ENCODE measurements at regions not wholly inside any gene's neighbourhood (a gene's known extent, or its start where the extent isn't known, plus 50 kb on each side); places are given as distances from the start of the nearest gene placed in this dataset.

DNA sequence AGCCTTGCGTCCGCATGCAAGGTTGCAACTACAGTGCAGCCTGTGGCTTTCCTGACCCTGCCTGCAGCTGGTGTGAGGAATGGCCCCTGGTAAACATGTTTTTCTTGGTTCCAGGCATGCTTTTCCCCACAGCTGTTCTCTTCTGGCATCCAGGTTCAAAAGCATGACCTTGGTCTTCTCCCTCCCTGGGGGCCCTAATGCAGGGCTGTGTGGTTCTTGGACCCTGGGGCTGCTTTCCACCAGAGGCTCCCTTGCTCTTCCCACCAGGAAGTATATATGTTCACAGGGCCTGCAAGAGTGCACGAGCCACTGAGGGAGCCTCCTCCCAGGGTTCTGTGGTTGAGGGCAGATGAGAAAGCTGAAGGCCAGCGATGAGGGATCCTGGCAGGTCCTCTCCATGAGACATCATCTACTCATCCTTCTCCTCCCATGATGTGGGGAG is 125.9 kb downstream of the BCL2L11 start:
- Histone ChIP-seq H3K4me1 (ENCODE audit: control insufficient read depth, insufficient read depth, low read length) (no peaks in the 10 kb centered on the region), H3K27me3 (ENCODE audit: control insufficient read depth, insufficient read depth, low read length) (no peaks in the 10 kb centered on the region), H3K4me3 (ENCODE audit: low read depth in 2 of 2, low read length in 2 of 2) (no peak overlapping the region), H3K9me3 (ENCODE audit: control insufficient read depth, insufficient read depth, low read depth, low read length) (no peaks in the 10 kb centered on the region), H3K27ac (ENCODE audit: low read length) (no peak overlapping the region), H3K36me3 (ENCODE audit: control insufficient read depth, insufficient read depth, low read length) (no peaks in the 10 kb centered on the region)
- TF ChIP-seq POLR2AphosphoS5 (IDR thresholded peaks at IDR 0.05; ENCODE audit: low read depth, low read length), result no peak
- TF ChIP-seq, protein P1, sequence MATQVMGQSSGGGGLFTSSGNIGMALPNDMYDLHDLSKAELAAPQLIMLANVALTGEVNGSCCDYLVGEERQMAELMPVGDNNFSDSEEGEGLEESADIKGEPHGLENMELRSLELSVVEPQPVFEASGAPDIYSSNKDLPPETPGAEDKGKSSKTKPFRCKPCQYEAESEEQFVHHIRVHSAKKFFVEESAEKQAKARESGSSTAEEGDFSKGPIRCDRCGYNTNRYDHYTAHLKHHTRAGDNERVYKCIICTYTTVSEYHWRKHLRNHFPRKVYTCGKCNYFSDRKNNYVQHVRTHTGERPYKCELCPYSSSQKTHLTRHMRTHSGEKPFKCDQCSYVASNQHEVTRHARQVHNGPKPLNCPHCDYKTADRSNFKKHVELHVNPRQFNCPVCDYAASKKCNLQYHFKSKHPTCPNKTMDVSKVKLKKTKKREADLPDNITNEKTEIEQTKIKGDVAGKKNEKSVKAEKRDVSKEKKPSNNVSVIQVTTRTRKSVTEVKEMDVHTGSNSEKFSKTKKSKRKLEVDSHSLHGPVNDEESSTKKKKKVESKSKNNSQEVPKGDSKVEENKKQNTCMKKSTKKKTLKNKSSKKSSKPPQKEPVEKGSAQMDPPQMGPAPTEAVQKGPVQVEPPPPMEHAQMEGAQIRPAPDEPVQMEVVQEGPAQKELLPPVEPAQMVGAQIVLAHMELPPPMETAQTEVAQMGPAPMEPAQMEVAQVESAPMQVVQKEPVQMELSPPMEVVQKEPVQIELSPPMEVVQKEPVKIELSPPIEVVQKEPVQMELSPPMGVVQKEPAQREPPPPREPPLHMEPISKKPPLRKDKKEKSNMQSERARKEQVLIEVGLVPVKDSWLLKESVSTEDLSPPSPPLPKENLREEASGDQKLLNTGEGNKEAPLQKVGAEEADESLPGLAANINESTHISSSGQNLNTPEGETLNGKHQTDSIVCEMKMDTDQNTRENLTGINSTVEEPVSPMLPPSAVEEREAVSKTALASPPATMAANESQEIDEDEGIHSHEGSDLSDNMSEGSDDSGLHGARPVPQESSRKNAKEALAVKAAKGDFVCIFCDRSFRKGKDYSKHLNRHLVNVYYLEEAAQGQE (IDR thresholded peaks at IDR 0.05; ENCODE audit: insufficient read depth in 1 of 2, low read depth in 2 of 2, low read length in 1 of 2), result no peak
- no peak for TF ChIP-seq TCF7L2 (IDR thresholded peaks at IDR 0.05; ENCODE audit: low read depth, low read length)
- TF ChIP-seq, protein P2, sequence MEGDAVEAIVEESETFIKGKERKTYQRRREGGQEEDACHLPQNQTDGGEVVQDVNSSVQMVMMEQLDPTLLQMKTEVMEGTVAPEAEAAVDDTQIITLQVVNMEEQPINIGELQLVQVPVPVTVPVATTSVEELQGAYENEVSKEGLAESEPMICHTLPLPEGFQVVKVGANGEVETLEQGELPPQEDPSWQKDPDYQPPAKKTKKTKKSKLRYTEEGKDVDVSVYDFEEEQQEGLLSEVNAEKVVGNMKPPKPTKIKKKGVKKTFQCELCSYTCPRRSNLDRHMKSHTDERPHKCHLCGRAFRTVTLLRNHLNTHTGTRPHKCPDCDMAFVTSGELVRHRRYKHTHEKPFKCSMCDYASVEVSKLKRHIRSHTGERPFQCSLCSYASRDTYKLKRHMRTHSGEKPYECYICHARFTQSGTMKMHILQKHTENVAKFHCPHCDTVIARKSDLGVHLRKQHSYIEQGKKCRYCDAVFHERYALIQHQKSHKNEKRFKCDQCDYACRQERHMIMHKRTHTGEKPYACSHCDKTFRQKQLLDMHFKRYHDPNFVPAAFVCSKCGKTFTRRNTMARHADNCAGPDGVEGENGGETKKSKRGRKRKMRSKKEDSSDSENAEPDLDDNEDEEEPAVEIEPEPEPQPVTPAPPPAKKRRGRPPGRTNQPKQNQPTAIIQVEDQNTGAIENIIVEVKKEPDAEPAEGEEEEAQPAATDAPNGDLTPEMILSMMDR (IDR thresholded peaks at IDR 0.05), result no peak
- TF ChIP-seq SIN3A (IDR thresholded peaks at IDR 0.05; ENCODE audit: borderline replicate concordance, insufficient read depth, low read depth, low read length), result no peak
- POLR2A ChIA-PET, result no interaction called here
- in situ Hi-C loops (cut with HindIII; ENCODE audit: low pct_unique_long_range_greater_than_20kb, low sequenced_read_pairs), result no loop called here
- no peak for DNase-seq (ENCODE audit: low read depth, low spot score)
- no peak for ATAC-seq
- no TSS peak for BruUV-seq (replicated peaks)
- intact Hi-C loops (cut with micrococcal nuclease; ENCODE audit: unreplicated experiment), result no loop called here
- CTCF ChIA-PET, result no interaction called here

DNA sequence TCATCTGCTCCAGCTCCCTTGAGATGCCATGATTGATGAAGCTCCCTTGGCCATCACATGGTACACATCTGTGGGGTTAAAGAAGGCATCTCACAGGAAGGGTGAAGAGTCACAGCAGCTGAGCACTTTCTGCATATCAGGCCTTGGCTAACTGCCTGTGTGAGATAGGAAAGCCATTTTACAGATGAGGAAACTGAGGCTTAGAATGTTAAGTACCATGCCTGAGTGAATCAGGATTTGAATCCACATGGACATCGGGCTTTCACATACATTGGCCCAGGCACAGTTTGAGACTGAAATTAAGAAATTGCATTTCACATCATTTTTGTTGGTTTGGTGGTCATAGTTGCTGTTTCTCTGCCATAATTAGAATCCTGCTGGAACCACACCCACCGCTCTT is 126.8 kb downstream of the BCL2L11 start:
- ChIA-PET POLR2A (no interaction called here), CTCF (no interaction called here)
- Histone ChIP-seq H3K36me3 (ENCODE audit: control insufficient read depth, insufficient read depth, low read length) (no peaks in the 10 kb centered on the region), H3K4me3 (ENCODE audit: low read depth in 2 of 2, low read length in 2 of 2) (no peak overlapping the region), H3K4me1 (ENCODE audit: control insufficient read depth, insufficient read depth, low read length) (no peaks in the 10 kb centered on the region), H3K27me3 (ENCODE audit: control insufficient read depth, insufficient read depth, low read length) (no peaks in the 10 kb centered on the region), H3K27ac (ENCODE audit: low read length) (no peak overlapping the region), H3K9me3 (ENCODE audit: control insufficient read depth, insufficient read depth, low read depth, low read length) (0 out of 2 replicates have a peak, but pooled peaks cover 3% of the 10 kb centered on the region)
- intact Hi-C loops (cut with micrococcal nuclease; ENCODE audit: unreplicated experiment) (no loop called here), in situ Hi-C loops (cut with HindIII; ENCODE audit: low pct_unique_long_range_greater_than_20kb, low sequenced_read_pairs) (no loop called here)
- TF ChIP-seq TCF7L2 (IDR thresholded peaks at IDR 0.05; ENCODE audit: low read depth, low read length) (no peak), SIN3A (IDR thresholded peaks at IDR 0.05; ENCODE audit: borderline replicate concordance, insufficient read depth, low read depth, low read length) (no peak), POLR2AphosphoS5 (IDR thresholded peaks at IDR 0.05; ENCODE audit: low read depth, low read length) (no peak)
- TF ChIP-seq, protein P2 (IDR thresholded peaks at IDR 0.05), result no peak
- TF ChIP-seq, protein P1 (IDR thresholded peaks at IDR 0.05; ENCODE audit: insufficient read depth in 1 of 2, low read depth in 2 of 2, low read length in 1 of 2), result no peak
- no peak for ATAC-seq
- no peak for DNase-seq (ENCODE audit: low read depth, low spot score)
- BruUV-seq (replicated peaks), result no TSS peak
